Loucy (cell line): ENCODE measurements at regions not wholly inside any gene's neighbourhood (a gene's known extent, or its start where the extent isn't known, plus 50 kb on each side); places are given as distances from the start of the nearest gene placed in this dataset.

Experiments used
- H2AFZ ChIP-seq: fragments of 200-600 bp; sonication (generic); 2 replicates; pipeline ENCODE4 v1.6.0; 2016; ENCODE audit warnings: antibody characterized with exemption, mild to moderate bottlenecking, low read length, moderate library complexity
- H3F3A ChIP-seq: fragments of 200-600 bp; 2 replicates; pipeline ENCODE4 v1.6.0; 2016; ENCODE audit warnings: antibody characterized with exemption, low read depth, mild to moderate bottlenecking
- H3K27me3 ChIP-seq: fragments of 200-600 bp; sonication (generic); 2 replicates; pipeline ENCODE4 v1.6.1; 2014; ENCODE audit warnings: low read length, mild to moderate bottlenecking; ENCODE audit not compliant: insufficient read depth, poor library complexity, severe bottlenecking
- H3K36me3 ChIP-seq: fragments of 200-600 bp; sonication (generic); 2 replicates; pipeline ENCODE4 v1.6.1; 2016; ENCODE audit warnings: low read length; ENCODE audit not compliant: insufficient read depth
- H3K4me1 ChIP-seq: fragments of 200-600 bp; sonication (generic); 2 replicates; pipeline ENCODE4 v1.5.1; 2014; ENCODE audit warnings: low read length, mild to moderate bottlenecking; ENCODE audit not compliant: insufficient read depth, poor library complexity, severe bottlenecking
- H3K4me2 ChIP-seq: fragments of 200-600 bp; sonication (generic); 2 replicates; pipeline ENCODE4 v1.6.0; 2014; ENCODE audit warnings: antibody characterized with exemption, low read length, low read depth, mild to moderate bottlenecking; ENCODE audit not compliant: poor library complexity, severe bottlenecking
- H3K4me3 ChIP-seq: fragments of 200-600 bp; sonication (generic); 2 replicates; pipeline ENCODE4 v1.5.1; 2014; ENCODE audit warnings: low read length, mild to moderate bottlenecking, mixed read lengths; ENCODE audit not compliant: poor library complexity, severe bottlenecking
- H3K79me2 ChIP-seq: fragments of 200-600 bp; sonication (generic); 2 replicates; pipeline ENCODE4 v1.6.1; 2014; ENCODE audit warnings: low read length; ENCODE audit not compliant: insufficient read depth
- H3K9ac ChIP-seq: fragments of 200-600 bp; sonication (generic); 2 replicates; pipeline ENCODE4 v1.6.0; 2014; ENCODE audit warnings: mild to moderate bottlenecking, low read depth, low read length, moderate library complexity; ENCODE audit not compliant: poor library complexity, severe bottlenecking
- H3K9me2 ChIP-seq: fragments of 200-600 bp; sonication (generic); replicated peaks from 2 replicates; pipeline ENCODE4 v1.6.1; 2016; ENCODE audit warnings: low read depth, low read length, mixed read lengths
- H3K9me3 ChIP-seq: fragments of 200-600 bp; sonication (generic); 2 replicates; pipeline ENCODE4 v1.6.1; 2014; ENCODE audit warnings: mild to moderate bottlenecking, antibody characterized with exemption, low read length, low read depth; ENCODE audit not compliant: insufficient read depth
- H4K20me1 ChIP-seq: fragments of 200-600 bp; sonication (generic); 2 replicates; pipeline ENCODE4 v1.6.0; 2014; ENCODE audit warnings: antibody characterized with exemption, low read length, mild to moderate bottlenecking; ENCODE audit not compliant: insufficient read depth, poor library complexity, severe bottlenecking
- CTCF ChIP-seq: fragments of 200-600 bp; sonication (generic); conservative IDR thresholded peaks from 2 replicates; pipeline ENCODE4 v1.5.1; 2014; ENCODE audit warnings: mild to moderate bottlenecking, antibody characterized with exemption, low read length
- EZH2phosphoT487 ChIP-seq: fragments of 200-600 bp; IDR thresholded peaks from 2 replicates; pipeline ENCODE4 v1.6.1; 2018; ENCODE audit warnings: antibody characterized with exemption, mild to moderate bottlenecking, moderate library complexity, borderline replicate concordance

DNA sequence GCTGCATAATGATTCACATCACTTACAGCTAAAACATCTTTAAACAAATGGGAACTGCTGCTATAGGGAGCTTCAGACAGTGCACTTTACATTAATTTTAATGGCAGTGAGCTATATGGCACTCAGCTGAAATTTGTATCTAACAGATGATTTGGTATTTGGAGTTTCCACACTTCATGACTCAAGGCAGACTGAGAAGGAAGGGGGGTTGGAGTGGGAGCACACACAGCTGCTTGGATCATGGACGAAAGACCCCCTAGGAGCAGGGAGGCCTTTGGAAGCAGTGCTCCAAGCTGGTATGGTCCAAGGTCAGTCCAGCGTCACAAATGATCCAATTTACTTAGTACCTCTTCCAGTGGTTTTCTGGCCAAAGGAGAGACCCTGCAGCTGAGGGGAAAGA is 389.7 kb downstream of the FUT8 start:
- Histone ChIP-seq H4K20me1 (no peaks in the 10 kb centered on the region), H3K79me2 (no peaks in the 10 kb centered on the region), H3K4me3 (no peak overlapping the region), H3K36me3 (no peaks in the 10 kb centered on the region), H3K9me3 (no peaks in the 10 kb centered on the region), H3K9me2 (no peaks in the 10 kb centered on the region), H3K4me1 (no peaks in the 10 kb centered on the region), H3K9ac (no peak overlapping the region), H3F3A (no peaks in the 10 kb centered on the region), H2AFZ (no peak overlapping the region), H3K27me3 (no peaks in the 10 kb centered on the region), H3K4me2 (no peak overlapping the region)
- TF ChIP-seq CTCF (no peak), EZH2phosphoT487 (no peak)

GRCh38 chr14:65803885-65804284 is 391.4 kb downstream of the FUT8 start:
- no peak overlapping the region for H3K4me2 ChIP-seq
- no peak overlapping the region for H3K9ac ChIP-seq
- H3K4me1 ChIP-seq, result no peaks in the 10 kb centered on the region
- H3K4me3 ChIP-seq, result no peak overlapping the region
- peaks cover 12% of the 10 kb centered on the region; the same call in 1 of the 2 replicates for H3K9me3 ChIP-seq
- H3K27me3 ChIP-seq, result no peaks in the 10 kb centered on the region
- no peaks in the 10 kb centered on the region for H4K20me1 ChIP-seq
- H3K9me2 ChIP-seq, result no peaks in the 10 kb centered on the region
- no peaks in the 10 kb centered on the region for H3F3A ChIP-seq
- TF ChIP-seq CTCF (no peak), EZH2phosphoT487 (no peak)
- H3K79me2 ChIP-seq, result no peaks in the 10 kb centered on the region
- H3K36me3 ChIP-seq, result no peaks in the 10 kb centered on the region
- H2AFZ ChIP-seq, result no peak overlapping the region

DNA sequence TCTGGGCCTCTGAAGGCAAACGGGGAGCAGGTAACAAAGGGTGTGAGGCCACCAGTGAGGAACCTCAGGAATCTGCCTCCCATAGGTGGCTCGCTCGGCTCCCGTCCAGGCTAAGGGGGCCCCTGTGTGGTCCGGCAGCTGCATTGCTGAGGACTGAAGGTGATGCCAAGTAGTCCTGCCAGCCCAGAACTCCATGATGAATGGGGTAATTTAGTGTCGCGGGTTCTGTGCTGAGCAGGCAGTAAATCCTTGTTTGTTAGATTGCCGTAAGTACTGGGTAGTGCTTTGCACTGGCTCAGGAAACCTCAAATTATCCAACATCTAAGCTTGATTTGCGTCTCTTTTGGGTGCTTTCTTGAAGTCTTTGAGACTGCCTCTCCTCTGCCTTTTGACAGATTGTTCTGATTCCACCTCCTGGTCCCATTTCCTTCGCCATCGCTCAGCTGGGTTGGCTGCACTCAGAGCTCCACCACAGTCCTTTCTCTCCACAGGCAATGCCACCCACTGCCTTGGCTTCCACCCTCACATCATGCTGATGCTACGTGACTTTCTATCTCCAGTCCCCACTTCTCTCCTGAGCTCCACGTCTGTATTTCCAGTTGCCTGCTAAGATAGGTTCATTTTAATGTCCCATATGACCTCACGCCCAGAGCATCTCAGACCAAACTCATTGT is 392.0 kb downstream of the FUT8 start:
- no peaks in the 10 kb centered on the region for H3K36me3 ChIP-seq
- TF ChIP-seq EZH2phosphoT487 (no peak), CTCF (no peak)
- no peaks in the 10 kb centered on the region for H3K27me3 ChIP-seq
- H3K9me2 ChIP-seq, result no peaks in the 10 kb centered on the region
- no peaks in the 10 kb centered on the region for H4K20me1 ChIP-seq
- H3K4me2 ChIP-seq, result no peak overlapping the region
- no peaks in the 10 kb centered on the region for H3K4me1 ChIP-seq
- no peaks in the 10 kb centered on the region for H3F3A ChIP-seq
- H3K9ac ChIP-seq, result no peak overlapping the region
- no peak overlapping the region for H2AFZ ChIP-seq
- peaks cover 19% of the 10 kb centered on the region; the same call in 1 of the 2 replicates for H3K9me3 ChIP-seq
- no peaks in the 10 kb centered on the region for H3K79me2 ChIP-seq
- no peak overlapping the region for H3K4me3 ChIP-seq
